Vagina (tissue), 2 donors: ENCODE measurements at regions not wholly inside any gene's neighbourhood (a gene's known extent, or its start where the extent isn't known, plus 50 kb on each side); places are given as distances from the start of the nearest gene placed in this dataset.
"Not testable (repeated sequence)": the region's sequence is repeated elsewhere in the genome, so short reads cannot be mapped to it uniquely, and the experiment has no call there.

ENCODE experiments used
- CTCF ChIP-seq, 3 experiments: fragments of 450-650 bp in 2 of 3; fragments of 200-600 bp in 1 of 3; sonication (generic) in 1 of 3; IDR thresholded peaks; one replicate each; pipeline ENCODE4 v1.5.1; 2017 to 2019; ENCODE audit warnings: antibody characterized with exemption in 3 of 3, mild to moderate bottlenecking in 2 of 3, moderate library complexity in 2 of 3
- POLR2A ChIP-seq, 2 donors: fragments of 450-650 bp; IDR thresholded peaks; one replicate each; pipeline ENCODE4 v1.6.1; 2017; ENCODE audit warnings: antibody characterized with exemption in 2 of 2, mild to moderate bottlenecking in 2 of 2, moderate library complexity in 2 of 2

- TF ChIP-seq CTCF (IDR thresholded peaks at IDR 0.05), result peak; percentile 80 to 93 (median 89)
- not testable (repeated sequence) for TF ChIP-seq POLR2A (IDR thresholded peaks at IDR 0.05)
Measured at GRCh38 chr4:1548827-1549637, 135.1 kb downstream of the FAM53A start.
